ENCODE measurements at regions not wholly inside any gene's neighbourhood (a gene's known extent, or its start where the extent isn't known, plus 50 kb on each side); places are given as distances from the start of the nearest gene placed in this dataset.
"Not testable (repeated sequence)": the region's sequence is repeated elsewhere in the genome, so short reads cannot be mapped to it uniquely, and the experiment has no call there.

GRCh38 chr1:8166406-8166805 lies 140.3 kb upstream of the ERRFI1 start:
- no peak for DNase-seq

GRCh38 chr1:8165595-8166360 lies 139.7 kb upstream of the ERRFI1 start:
- no peak for DNase-seq

- DNase-seq, result no peak
These were observed 138.6 kb upstream of the ERRFI1 start for GRCh38 chr1:8164670-8165069.

- no peak for DNase-seq
These were observed 136.9 kb upstream of the ERRFI1 start for GRCh38 chr1:8163039-8163438.

- no peak for DNase-seq
These were observed 136.1 kb upstream of the ERRFI1 start for GRCh38 chr1:8162168-8162567.

GRCh38 chr1:8161546-8162105 lies 135.5 kb upstream of the ERRFI1 start:
- no peak for DNase-seq

- no peak for DNase-seq
These were observed 133.4 kb upstream of the ERRFI1 start for GRCh38 chr1:8159470-8160024.

GRCh38 chr1:8158995-8159394 lies 132.9 kb upstream of the ERRFI1 start:
- DNase-seq, result no peak

GRCh38 chr1:8157765-8158164 lies 131.7 kb upstream of the ERRFI1 start:
- DNase-seq, result no peak

GRCh38 chr1:8155528-8156186 lies 129.5 kb upstream of the ERRFI1 start:
- no peak for DNase-seq

GRCh38 chr1:8154621-8155052 lies 128.5 kb upstream of the ERRFI1 start:
- DNase-seq, result no peak

- DNase-seq, result no peak
These were observed 127.9 kb upstream of the ERRFI1 start for GRCh38 chr1:8153961-8154360.

- DNase-seq, result no peak
These were observed 126.9 kb upstream of the ERRFI1 start for GRCh38 chr1:8152731-8153702.

- DNase-seq, result no peak
These were observed 125.5 kb upstream of the ERRFI1 start for GRCh38 chr1:8151647-8152046.

- not testable (repeated sequence) for DNase-seq
These were observed 123.6 kb upstream of the ERRFI1 start for GRCh38 chr1:8149756-8150155.

- DNase-seq, result no peak
These were observed 121.8 kb upstream of the ERRFI1 start for GRCh38 chr1:8147956-8148355.

- no peak for DNase-seq
These were observed 120.2 kb upstream of the ERRFI1 start for GRCh38 chr1:8146257-8146855.

GRCh38 chr1:8145545-8146202 lies 119.6 kb upstream of the ERRFI1 start:
- no peak for DNase-seq

GRCh38 chr1:8144323-8144722 lies 118.2 kb upstream of the ERRFI1 start:
- no peak for DNase-seq

- no peak for DNase-seq
These were observed 117.0 kb upstream of the ERRFI1 start for GRCh38 chr1:8142955-8143629.

GRCh38 chr1:8139941-8140340 lies 113.8 kb upstream of the ERRFI1 start:
- DNase-seq, result no peak

All from GDM1 (cell line).